Naive thymus-derived CD4-positive, alpha-beta T cell (primary cell): ENCODE measurements at regions not wholly inside any gene's neighbourhood (a gene's known extent, or its start where the extent isn't known, plus 50 kb on each side); places are given as distances from the start of the nearest gene placed in this dataset.

Source experiments
- ATAC-seq: fragments of 150-1000 bp; cut with Tn5 transposase; 2 replicates; pipeline ENCODE4 v1.10.0; 2021; ENCODE audit warnings: mild to moderate bottlenecking, moderate library complexity
- CTCF ChIA-PET: fragments of 350-600 bp; sonication (Branson Sonifier 250); formaldehyde crosslinking; loops from one replicate; lab custom pipeline; 2021; ENCODE audit warnings: antibody characterized with exemption; lab: Charles Lee
- POLR2A ChIA-PET: fragments of 350-600 bp; sonication (Branson Sonifier 250); formaldehyde crosslinking; loops from one replicate; lab custom pipeline; 2021; ENCODE audit warnings: antibody characterized with exemption, inconsistent platforms; lab: Charles Lee
- DNase-seq, 9 donors: peaks; one replicate each; pipeline versions ENCODE4 v3.0.0 to v3.0.0-alpha.2; 2020 to 2022; ENCODE audit warnings: mixed read lengths in 1 of 9
- H3K27ac ChIP-seq: one replicate; pipeline ENCODE4 v1.7.0; 2013; ENCODE audit warnings: mild to moderate bottlenecking, low read depth, low read length, moderate library complexity
- H3K27me3 ChIP-seq, 2 donors: one replicate each; pipeline ENCODE4 v1.7.0; 2013; ENCODE audit warnings: low read length in 2 of 2, mild to moderate bottlenecking in 2 of 2, moderate library complexity in 2 of 2; ENCODE audit not compliant: control insufficient read depth in 2 of 2, insufficient read depth in 2 of 2
- H3K36me3 ChIP-seq, 3 experiments: 1 replicate in 2 of 3; 2 replicates in 1 of 3; pipeline ENCODE4 v1.7.0; 2013; ENCODE audit warnings: low read length in 3 of 3, mild to moderate bottlenecking in 3 of 3, moderate library complexity in 1 of 3; ENCODE audit not compliant: insufficient read depth in 3 of 3, control insufficient read depth in 2 of 3
- H3K4me1 ChIP-seq, 2 donors: one replicate each; pipeline ENCODE4 v1.7.0; 2013; ENCODE audit warnings: low read length in 2 of 2, mild to moderate bottlenecking in 2 of 2, moderate library complexity in 1 of 2; ENCODE audit not compliant: control insufficient read depth in 2 of 2, insufficient read depth in 2 of 2
- H3K4me3 ChIP-seq: 2 replicates; pipeline ENCODE4 v1.7.0; 2013; ENCODE audit warnings: mild to moderate bottlenecking, low read length
- H3K9me3 ChIP-seq, 3 experiments: 1 replicate in 2 of 3; 2 replicates in 1 of 3; pipeline ENCODE4 v1.7.0; 2013; ENCODE audit warnings: low read length in 3 of 3; ENCODE audit not compliant: control insufficient read depth in 2 of 3
- H3K27ac Mint-ChIP-seq, 9 donors: one replicate each; pipeline ENCODE4 v1.8.0; 2020 to 2022; ENCODE audit warnings: mixed read lengths in 9 of 9, mild to moderate bottlenecking in 8 of 9, moderate library complexity in 5 of 9, inconsistent platforms in 2 of 9
- H3K27me3 Mint-ChIP-seq, 5 donors: one replicate each; pipeline ENCODE4 v1.8.0; 2021 to 2022; ENCODE audit warnings: mixed read lengths in 5 of 5, mild to moderate bottlenecking in 1 of 5
- H3K36me3 Mint-ChIP-seq, 5 donors: one replicate each; pipeline ENCODE4 v1.8.0; 2020 to 2022; ENCODE audit warnings: mixed read lengths in 5 of 5, mild to moderate bottlenecking in 3 of 5, inconsistent platforms in 1 of 5
- H3K4me1 Mint-ChIP-seq, 7 donors: one replicate each; pipeline ENCODE4 v1.8.0; 2020 to 2022; ENCODE audit warnings: mixed read lengths in 7 of 7, mild to moderate bottlenecking in 3 of 7, inconsistent platforms in 1 of 7
- H3K4me3 Mint-ChIP-seq, 10 donors: one replicate each; pipeline ENCODE4 v1.8.0; 2020 to 2022; ENCODE audit warnings: mild to moderate bottlenecking in 10 of 10, mixed read lengths in 10 of 10, moderate library complexity in 6 of 10, inconsistent platforms in 2 of 10
- H3K9me3 Mint-ChIP-seq, 11 donors: one replicate each; pipeline ENCODE4 v1.8.0; 2020 to 2022; ENCODE audit warnings: mixed read lengths in 11 of 11, mild to moderate bottlenecking in 4 of 11, inconsistent platforms in 1 of 11, moderate library complexity in 1 of 11
- intact Hi-C, 2 donors: fragments of 100-400 bp; cut with micrococcal nuclease; formaldehyde crosslinking; loops; one replicate each; pipeline ENCODE4 v1.15.1; 2023

DNA sequence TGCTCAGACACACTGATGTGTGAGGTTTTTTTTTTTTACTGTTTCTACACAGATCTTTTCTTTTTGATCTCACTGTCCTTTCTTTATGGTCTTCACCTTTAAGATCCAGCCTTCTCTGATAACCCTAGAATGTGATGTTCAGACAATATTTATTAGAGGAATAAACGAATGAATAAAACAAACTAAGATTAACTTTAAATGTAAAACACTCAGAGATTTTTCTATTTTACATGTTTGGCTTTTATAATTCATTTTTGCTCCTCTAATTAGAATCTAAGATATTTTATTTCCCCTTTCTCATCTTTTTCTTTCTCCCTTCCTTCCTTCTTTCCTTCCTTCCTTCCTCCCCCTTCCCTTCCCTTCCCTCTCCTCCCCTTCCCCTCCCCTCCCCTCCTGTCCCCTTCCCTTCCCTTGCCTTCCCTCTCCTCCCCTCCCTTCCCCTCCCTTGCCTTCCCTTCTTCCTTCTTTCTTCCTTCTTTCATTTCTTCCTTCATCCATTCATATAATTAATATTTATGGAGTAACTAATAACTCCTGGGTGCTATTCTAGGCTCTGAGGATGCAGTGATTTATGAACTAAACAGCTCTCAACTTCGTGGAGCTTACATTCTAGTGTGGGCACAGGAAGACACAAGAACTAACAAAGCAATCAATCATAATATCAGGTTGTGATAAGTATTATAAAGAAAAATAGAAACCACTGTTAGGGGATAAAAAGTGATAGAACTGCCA is 133.5 kb upstream of the TSHZ2 start:
- ATAC-seq = no peak
- Mint-ChIP-seq H3K4me1 (peaks cover 0 to 4% (median 0%) of the 10 kb centered on the region in 7 donors), H3K36me3 (no peaks in the 10 kb centered on the region), H3K27ac (no peak overlapping the region), H3K9me3 (peaks cover 0 to 1% (median 0%) of the 10 kb centered on the region in 11 donors), H3K27me3 (peaks cover 0 to 6% (median 0%) of the 10 kb centered on the region in 5 donors), H3K4me3 (no peak overlapping the region)
- CTCF ChIA-PET = no interaction called here
- no peaks in the 10 kb centered on the region for H3K27me3 ChIP-seq
- intact Hi-C loops = no loop called here
- POLR2A ChIA-PET = no interaction called here
- DNase-seq = no peak
- H3K27ac ChIP-seq = no peak overlapping the region
- H3K9me3 ChIP-seq = no peaks in the 10 kb centered on the region
- no peaks in the 10 kb centered on the region for H3K36me3 ChIP-seq
- H3K4me3 ChIP-seq = no peak overlapping the region
- no peaks in the 10 kb centered on the region for H3K4me1 ChIP-seq

DNA sequence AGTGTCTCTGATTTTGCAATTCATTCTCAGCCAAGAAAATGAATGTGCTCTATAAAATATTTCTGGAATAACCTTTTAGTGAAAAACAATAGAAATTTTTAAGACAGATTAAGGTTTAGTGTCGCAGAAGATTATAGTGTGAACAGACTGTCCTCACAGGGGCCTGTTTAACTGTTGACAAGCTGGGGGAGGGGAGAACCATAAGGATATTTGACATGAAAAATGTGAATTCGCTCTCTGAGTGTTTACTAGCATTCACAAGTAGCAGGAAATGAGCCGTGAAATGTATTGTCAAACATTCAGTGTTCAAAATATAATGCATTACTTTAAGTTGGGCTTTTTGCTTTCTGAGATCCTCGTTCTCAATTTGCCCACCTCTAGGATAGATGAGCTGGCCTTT is 134.8 kb upstream of the TSHZ2 start:
- CTCF ChIA-PET = no interaction called here
- peaks cover 0 to 4% (median 0%) of the 10 kb centered on the region in 7 donors for H3K4me1 Mint-ChIP-seq
- Histone ChIP-seq H3K4me3 (no peak overlapping the region), H3K4me1 (no peaks in the 10 kb centered on the region), H3K9me3 (no peaks in the 10 kb centered on the region), H3K27me3 (no peaks in the 10 kb centered on the region), H3K27ac (no peak overlapping the region), H3K36me3 (no peaks in the 10 kb centered on the region)
- intact Hi-C loops = no loop called here
- ATAC-seq (no peak), DNase-seq (no peak)
- POLR2A ChIA-PET = no interaction called here
- peaks cover 0 to 1% (median 0%) of the 10 kb centered on the region in 11 donors for H3K9me3 Mint-ChIP-seq
- H3K4me3 Mint-ChIP-seq = no peak overlapping the region
- H3K27me3 Mint-ChIP-seq = peaks cover 0 to 6% (median 0%) of the 10 kb centered on the region in 5 donors
- H3K36me3 Mint-ChIP-seq = no peaks in the 10 kb centered on the region
- H3K27ac Mint-ChIP-seq = no peak overlapping the region

DNA sequence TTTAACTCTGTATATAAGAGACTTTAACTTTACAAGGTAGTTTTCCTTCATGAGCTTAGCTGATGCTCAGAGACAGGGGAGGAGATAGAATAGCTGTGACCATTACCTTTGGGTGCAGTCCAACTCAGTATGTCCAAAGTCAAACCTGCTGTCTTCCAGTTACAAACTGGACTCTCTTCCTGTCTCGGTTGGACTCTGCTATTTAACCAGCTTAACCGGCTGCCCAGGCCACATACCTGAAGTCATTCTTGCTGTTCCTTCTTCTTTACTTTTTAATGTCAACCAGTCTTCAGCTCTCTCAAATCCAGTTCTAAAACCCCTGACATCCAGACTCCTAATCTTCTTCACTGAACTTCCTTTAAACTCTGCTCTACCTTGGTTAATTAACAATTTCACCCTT is 138.3 kb upstream of the TSHZ2 start:
- peaks cover 4 to 26% (median 5%) of the 10 kb centered on the region in 11 donors for H3K9me3 Mint-ChIP-seq
- Histone ChIP-seq H3K27me3 (no peaks in the 10 kb centered on the region), H3K4me1 (no peaks in the 10 kb centered on the region), H3K9me3 (peaks cover 0 to 5% (median 0%) of the 10 kb centered on the region in 3 experiments), H3K4me3 (no peak overlapping the region), H3K27ac (no peak overlapping the region), H3K36me3 (no peaks in the 10 kb centered on the region)
- ATAC-seq (no peak), DNase-seq (no peak)
- intact Hi-C loops = no loop called here
- CTCF ChIA-PET = interaction anchor here (0.6 kb wide), 1 partner anchor 515 kb away, joined by 3 read pairs; no protein-coding TSS in a partner anchor
- H3K4me1 Mint-ChIP-seq = no peaks in the 10 kb centered on the region
- peaks cover 0 to 9% (median 0%) of the 10 kb centered on the region in 5 donors for H3K27me3 Mint-ChIP-seq
- POLR2A ChIA-PET = no interaction called here
- H3K27ac Mint-ChIP-seq = no peak overlapping the region
- H3K4me3 Mint-ChIP-seq = no peak overlapping the region
- H3K36me3 Mint-ChIP-seq = peaks cover 0 to 4% (median 0%) of the 10 kb centered on the region in 5 donors

- no peaks in the 10 kb centered on the region for H3K27me3 ChIP-seq
- H3K27me3 Mint-ChIP-seq = peaks cover 0 to 4% (median 0%) of the 10 kb centered on the region in 5 donors
- H3K36me3 ChIP-seq = no peaks in the 10 kb centered on the region
- no peak for DNase-seq
- H3K4me1 ChIP-seq = no peaks in the 10 kb centered on the region
- no peak for ATAC-seq
- intact Hi-C loops = no loop called here
- no peak overlapping the region for H3K27ac Mint-ChIP-seq
- no peak overlapping the region for H3K4me3 Mint-ChIP-seq
- H3K36me3 Mint-ChIP-seq = peaks cover 0 to 4% (median 0%) of the 10 kb centered on the region in 5 donors
- H3K9me3 Mint-ChIP-seq = peaks cover 4 to 32% (median 7%) of the 10 kb centered on the region in 11 donors
- POLR2A ChIA-PET = no interaction called here
- H3K4me3 ChIP-seq = no peak overlapping the region
- CTCF ChIA-PET = interaction anchor here (0.6 to 0.7 kb wide), 2 partner anchors 40 to 589 kb away, joined by 3 to 5 read pairs; no protein-coding TSS in a partner anchor
- H3K4me1 Mint-ChIP-seq = no peaks in the 10 kb centered on the region
- H3K27ac ChIP-seq = no peak overlapping the region
- peaks cover 0 to 5% (median 0%) of the 10 kb centered on the region in 3 experiments for H3K9me3 ChIP-seq
Measured at GRCh38 chr20:52832151-52832774, 139.9 kb upstream of the TSHZ2 start.

DNA sequence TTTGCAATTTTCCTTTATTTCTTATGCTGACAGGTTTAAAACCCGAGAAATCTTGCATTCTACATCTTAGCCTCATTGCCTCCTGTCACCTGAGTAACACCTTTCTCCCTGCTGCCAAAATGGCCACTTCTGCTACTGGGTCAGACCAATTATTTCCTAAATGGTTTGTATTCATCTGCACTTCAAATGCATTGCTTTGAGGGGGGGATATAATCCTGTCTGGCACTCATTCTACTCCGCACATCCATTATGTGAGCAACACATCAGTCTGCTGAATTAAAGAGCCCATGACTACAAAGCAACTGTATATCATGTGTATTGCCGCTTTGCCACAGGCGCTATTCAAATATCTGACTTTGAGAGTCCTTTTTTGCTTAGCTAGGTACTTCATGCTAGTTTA is 141.6 kb upstream of the TSHZ2 start:
- Mint-ChIP-seq H3K27ac (no peak overlapping the region), H3K27me3 (peaks cover 0 to 4% (median 0%) of the 10 kb centered on the region in 5 donors), H3K36me3 (peaks cover 0 to 9% (median 4%) of the 10 kb centered on the region in 5 donors), H3K4me3 (no peak overlapping the region), H3K4me1 (no peaks in the 10 kb centered on the region), H3K9me3 (peaks cover 4 to 41% (median 8%) of the 10 kb centered on the region in 11 donors)
- Histone ChIP-seq H3K4me3 (no peak overlapping the region), H3K9me3 (peaks cover 0 to 5% (median 0%) of the 10 kb centered on the region in 3 experiments), H3K36me3 (no peaks in the 10 kb centered on the region), H3K4me1 (no peaks in the 10 kb centered on the region), H3K27ac (no peak overlapping the region), H3K27me3 (no peaks in the 10 kb centered on the region)
- intact Hi-C loops = no loop called here
- ChIA-PET CTCF (no interaction called here), POLR2A (interaction anchor here (0.8 kb wide), 1 partner anchor 373 kb away, joined by 3 read pairs; no protein-coding TSS in a partner anchor)
- DNase-seq (no peak), ATAC-seq (no peak)

GRCh38 chr20:52829111-52829510 is 143.0 kb upstream of the TSHZ2 start:
- POLR2A ChIA-PET = no interaction called here
- no peak overlapping the region for H3K27ac Mint-ChIP-seq
- peaks cover 0 to 9% (median 4%) of the 10 kb centered on the region in 5 donors for H3K36me3 Mint-ChIP-seq
- CTCF ChIA-PET = no interaction called here
- intact Hi-C loops = no loop called here
- H3K9me3 Mint-ChIP-seq = peaks cover 4 to 43% (median 8%) of the 10 kb centered on the region in 11 donors
- peaks cover 0 to 11% (median 5%) of the 10 kb centered on the region in 7 donors for H3K4me1 Mint-ChIP-seq
- no peak overlapping the region for H3K4me3 Mint-ChIP-seq
- H3K4me3 ChIP-seq = no peak overlapping the region
- no peak overlapping the region for H3K27ac ChIP-seq
- DNase-seq = no peak
- no peaks in the 10 kb centered on the region for H3K36me3 ChIP-seq
- peaks cover 0 to 3% (median 0%) of the 10 kb centered on the region in 5 donors for H3K27me3 Mint-ChIP-seq
- peaks cover 0 to 5% (median 0%) of the 10 kb centered on the region in 3 experiments for H3K9me3 ChIP-seq
- no peaks in the 10 kb centered on the region for H3K4me1 ChIP-seq
- no peak for ATAC-seq
- no peaks in the 10 kb centered on the region for H3K27me3 ChIP-seq
